ENCODE measurements at regions not wholly inside any gene's neighbourhood (a gene's known extent, or its start where the extent isn't known, plus 50 kb on each side); places are given as distances from the start of the nearest gene placed in this dataset.

GRCh38 chr13:47133011-47133445, 236.2 kb upstream of the HTR2A start:
- no peak for DNase-seq (ENCODE audit: low read depth)
- TF ChIP-seq CTCF (IDR thresholded peaks at IDR 0.05; ENCODE audit: insufficient read depth, low read depth, low read length, missing control alignments), result no peak
- H3K4me3 ChIP-seq (ENCODE audit: low read length), result no peak overlapping the region

- H3K4me3 ChIP-seq (ENCODE audit: low read length), result no peak overlapping the region
- no peak for TF ChIP-seq CTCF (IDR thresholded peaks at IDR 0.05; ENCODE audit: insufficient read depth, low read depth, low read length, missing control alignments)
- no peak for DNase-seq (ENCODE audit: low read depth)
Measured at GRCh38 chr13:47129461-47129860, 232.6 kb upstream of the HTR2A start.

GRCh38 chr13:47126432-47126831, 229.6 kb upstream of the HTR2A start:
- no peak for TF ChIP-seq CTCF (IDR thresholded peaks at IDR 0.05; ENCODE audit: insufficient read depth, low read depth, low read length, missing control alignments)
- peak; percentile 7 for DNase-seq (ENCODE audit: low read depth)
- no peak overlapping the region for H3K4me3 ChIP-seq (ENCODE audit: low read length)

- no peak for TF ChIP-seq CTCF (IDR thresholded peaks at IDR 0.05; ENCODE audit: insufficient read depth, low read depth, low read length, missing control alignments)
- H3K4me3 ChIP-seq (ENCODE audit: low read length), result no peak overlapping the region
- DNase-seq (ENCODE audit: low read depth), result peak; percentile 25
Measured at GRCh38 chr13:47121092-47121763, 224.4 kb upstream of the HTR2A start.

GRCh38 chr13:47120282-47120681, 223.4 kb upstream of the HTR2A start:
- H3K4me3 ChIP-seq (ENCODE audit: low read length), result no peak overlapping the region
- no peak for TF ChIP-seq CTCF (IDR thresholded peaks at IDR 0.05; ENCODE audit: insufficient read depth, low read depth, low read length, missing control alignments)
- DNase-seq (ENCODE audit: low read depth), result no peak

- TF ChIP-seq CTCF (IDR thresholded peaks at IDR 0.05; ENCODE audit: insufficient read depth, low read depth, low read length, missing control alignments), result no peak
- DNase-seq (ENCODE audit: low read depth), result no peak
- H3K4me3 ChIP-seq (ENCODE audit: low read length), result no peak overlapping the region
Measured at GRCh38 chr13:47119575-47120235, 222.9 kb upstream of the HTR2A start.

GRCh38 chr13:47117268-47117667, 220.4 kb upstream of the HTR2A start:
- peak; percentile 70 for DNase-seq (ENCODE audit: low read depth)
- H3K4me3 ChIP-seq (ENCODE audit: low read length), result no peak overlapping the region
- no peak for TF ChIP-seq CTCF (IDR thresholded peaks at IDR 0.05; ENCODE audit: insufficient read depth, low read depth, low read length, missing control alignments)
